ENCODE measurements at regions not wholly inside any gene's neighbourhood (a gene's known extent, or its start where the extent isn't known, plus 50 kb on each side); places are given as distances from the start of the nearest gene placed in this dataset.

DNA sequence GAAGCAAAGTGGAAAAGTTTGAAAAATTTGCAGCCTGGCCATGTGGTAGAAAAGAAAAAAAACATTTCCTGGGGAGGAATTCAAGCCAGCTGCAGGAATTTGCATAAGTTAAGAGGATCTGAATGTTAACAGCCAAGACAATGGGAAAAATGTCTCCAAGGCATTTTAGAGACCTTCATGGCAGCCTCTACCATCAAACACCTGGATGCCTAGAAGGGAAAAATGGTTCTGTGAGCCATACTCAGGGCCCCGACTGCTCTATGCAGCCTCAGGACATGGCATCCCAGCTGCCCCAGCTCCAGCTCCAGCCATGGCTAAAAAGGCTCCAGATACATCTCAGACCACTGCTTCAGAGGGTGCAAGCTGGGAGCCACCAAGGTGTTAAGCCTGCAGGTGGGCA lies 149.1 kb upstream of the SOX6 start:
- TF ChIP-seq, protein P1, sequence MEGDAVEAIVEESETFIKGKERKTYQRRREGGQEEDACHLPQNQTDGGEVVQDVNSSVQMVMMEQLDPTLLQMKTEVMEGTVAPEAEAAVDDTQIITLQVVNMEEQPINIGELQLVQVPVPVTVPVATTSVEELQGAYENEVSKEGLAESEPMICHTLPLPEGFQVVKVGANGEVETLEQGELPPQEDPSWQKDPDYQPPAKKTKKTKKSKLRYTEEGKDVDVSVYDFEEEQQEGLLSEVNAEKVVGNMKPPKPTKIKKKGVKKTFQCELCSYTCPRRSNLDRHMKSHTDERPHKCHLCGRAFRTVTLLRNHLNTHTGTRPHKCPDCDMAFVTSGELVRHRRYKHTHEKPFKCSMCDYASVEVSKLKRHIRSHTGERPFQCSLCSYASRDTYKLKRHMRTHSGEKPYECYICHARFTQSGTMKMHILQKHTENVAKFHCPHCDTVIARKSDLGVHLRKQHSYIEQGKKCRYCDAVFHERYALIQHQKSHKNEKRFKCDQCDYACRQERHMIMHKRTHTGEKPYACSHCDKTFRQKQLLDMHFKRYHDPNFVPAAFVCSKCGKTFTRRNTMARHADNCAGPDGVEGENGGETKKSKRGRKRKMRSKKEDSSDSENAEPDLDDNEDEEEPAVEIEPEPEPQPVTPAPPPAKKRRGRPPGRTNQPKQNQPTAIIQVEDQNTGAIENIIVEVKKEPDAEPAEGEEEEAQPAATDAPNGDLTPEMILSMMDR (IDR thresholded peaks at IDR 0.05; ENCODE audit: insufficient read depth, low read length, poor library complexity, severe bottlenecking) = no peak
- no peak for TF ChIP-seq EZH2phosphoT487 (conservative IDR thresholded peaks at IDR 0.05; ENCODE audit: low read length)

Data from SU-DHL-6 (cell line).